IMR-90 (cell line): ENCODE measurements at regions not wholly inside any gene's neighbourhood (a gene's known extent, or its start where the extent isn't known, plus 50 kb on each side); places are given as distances from the start of the nearest gene placed in this dataset.

Experiments
- ATAC-seq: fragments of 200-7000 bp; cut with Tn5 transposase; 2 replicates; pipeline ENCODE4 v1.9.1; 2020; ENCODE audit warnings: low read depth, mild to moderate bottlenecking, moderate library complexity
- BruUV-seq: library from RNA; stranded (reverse); fragments of 400-500 nt; replicated peaks from 2 replicates; lab custom pipeline; 2021; lab: Mats Ljungman, UMichigan
- CTCF ChIA-PET: fragments of 300-600 bp; formaldehyde crosslinking; extraction: SDS; loops from one replicate; lab custom pipeline; 2021; ENCODE audit warnings: antibody characterized with exemption; lab: Yijun Ruan, JAX
- POLR2A ChIA-PET: fragments of 300-600 bp; sonication (Branson Sonifier 250); formaldehyde crosslinking; loops from one replicate; lab custom pipeline; 2022; ENCODE audit warnings: antibody characterized with exemption; ENCODE audit not compliant: unreplicated experiment; lab: Charles Lee
- DNase-seq: peaks from one replicate; pipeline ENCODE4 v3.0.0; 2013
- H2AFZ ChIP-seq: replicated peaks from 2 replicates; pipeline ENCODE3; 2013; ENCODE audit warnings: low read length, mild to moderate bottlenecking; ENCODE audit not compliant: poor library complexity
- H2AK5ac ChIP-seq: 2 replicates; pipeline ENCODE4 v1.6.1; 2013; ENCODE audit warnings: low read depth, low read length, inconsistent platforms
- H2AK9ac ChIP-seq: replicated peaks from 2 replicates; pipeline ENCODE3; 2013; ENCODE audit warnings: mild to moderate bottlenecking, low read depth, low read length, moderate library complexity; ENCODE audit not compliant: poor library complexity
- H2BK120ac ChIP-seq: 2 replicates; pipeline ENCODE4 v1.6.1; 2013; ENCODE audit warnings: low read depth, low read length, inconsistent platforms
- H2BK15ac ChIP-seq: 3 replicates; pipeline ENCODE4 v1.6.1; 2013; ENCODE audit warnings: low read depth, low read length, inconsistent platforms
- H2BK20ac ChIP-seq: 2 replicates; pipeline ENCODE4 v1.6.1; 2013; ENCODE audit warnings: low read depth, mild to moderate bottlenecking, inconsistent platforms, low read length, moderate library complexity
- H2BK5ac ChIP-seq: 2 replicates; pipeline ENCODE4 v1.6.1; 2013; ENCODE audit warnings: mild to moderate bottlenecking, low read depth, low read length, inconsistent platforms; ENCODE audit not compliant: poor library complexity, severe bottlenecking
- H3K14ac ChIP-seq: replicated peaks from 2 replicates; pipeline ENCODE4 v1.6.1; 2013; ENCODE audit warnings: low read depth, low read length, inconsistent platforms
- H3K18ac ChIP-seq: 2 replicates; pipeline ENCODE4 v1.6.1; 2013; ENCODE audit warnings: low read depth, low read length, control low read depth
- H3K23ac ChIP-seq: 2 replicates; pipeline ENCODE4 v1.6.1; 2013; ENCODE audit warnings: low read depth, low read length, inconsistent platforms
- H3K27ac ChIP-seq: 2 replicates; pipeline ENCODE4 v1.5.1; 2013; ENCODE audit warnings: mild to moderate bottlenecking, control low read depth, low read length; ENCODE audit not compliant: insufficient read depth
- H3K27me3 ChIP-seq: 2 replicates; pipeline ENCODE4 v1.6.1; 2013; ENCODE audit warnings: low read length; ENCODE audit not compliant: control insufficient read depth, insufficient read depth
- H3K36me3 ChIP-seq: 2 replicates; pipeline ENCODE4 v1.6.1; 2013; ENCODE audit warnings: low read length, mixed read lengths; ENCODE audit not compliant: control insufficient read depth, insufficient read depth
- H3K4ac ChIP-seq: 2 replicates; pipeline ENCODE4 v1.6.1; 2013; ENCODE audit warnings: low read depth, low read length, inconsistent platforms
- H3K4me1 ChIP-seq: 2 replicates; pipeline ENCODE4 v1.6.1; 2013; ENCODE audit warnings: low read length, mixed read lengths; ENCODE audit not compliant: control insufficient read depth, insufficient read depth
- H3K4me2 ChIP-seq: 2 replicates; pipeline ENCODE4 v1.6.1; 2013; ENCODE audit warnings: low read depth, mild to moderate bottlenecking, control low read depth, low read length, moderate library complexity
- H3K4me3 ChIP-seq: 2 replicates; pipeline ENCODE4 v1.5.1; 2013; ENCODE audit warnings: low read depth, mild to moderate bottlenecking, control low read depth, low read length, moderate library complexity; ENCODE audit not compliant: insufficient read depth
- H3K56ac ChIP-seq: 2 replicates; pipeline ENCODE4 v1.6.1; 2013; ENCODE audit warnings: low read length, inconsistent platforms; ENCODE audit not compliant: insufficient read depth; ENCODE audit errors: extremely low read depth
- H3K79me1 ChIP-seq, 2 experiments: 2 replicates each; pipeline ENCODE4 v1.6.1; 2013; ENCODE audit warnings: low read length in 2 of 2, inconsistent platforms in 1 of 2, low read depth in 1 of 2
- H3K9ac ChIP-seq: 2 replicates; pipeline ENCODE4 v1.6.1; 2013; ENCODE audit warnings: low read depth, low read length, control low read depth
- H3K9me1 ChIP-seq: 2 replicates; pipeline ENCODE4 v1.6.1; 2013; ENCODE audit warnings: low read length, inconsistent platforms; ENCODE audit not compliant: insufficient read depth
- H3K9me3 ChIP-seq: 2 replicates; pipeline ENCODE4 v1.6.1; 2013; ENCODE audit warnings: low read length; ENCODE audit not compliant: control insufficient read depth, insufficient read depth
- H4K20me1 ChIP-seq: 2 replicates; pipeline ENCODE4 v1.6.1; 2013; ENCODE audit warnings: low read length, inconsistent platforms; ENCODE audit not compliant: insufficient read depth
- H4K5ac ChIP-seq: 2 replicates; pipeline ENCODE4 v1.6.1; 2013; ENCODE audit warnings: mild to moderate bottlenecking, low read depth, low read length, control low read depth
- H4K8ac ChIP-seq, 2 experiments: 2 replicates each; pipeline ENCODE4 v1.6.1; 2013; ENCODE audit warnings: low read depth in 2 of 2, low read length in 2 of 2, control low read depth in 1 of 2, inconsistent platforms in 1 of 2
- H4K91ac ChIP-seq: 2 replicates; pipeline ENCODE4 v1.6.1; 2013; ENCODE audit warnings: low read depth, low read length, inconsistent platforms; ENCODE audit not compliant: insufficient read depth
- BHLHE40 ChIP-seq: fragments of 150-350 bp; IDR thresholded peaks from 2 replicates; pipeline ENCODE4 v1.6.1; 2016; ENCODE audit warnings: mild to moderate bottlenecking, low read depth, low read length
- CEBPB ChIP-seq: IDR thresholded peaks from 2 replicates; pipeline ENCODE4 v1.6.1; 2012; ENCODE audit warnings: low read depth, low read length, improper control_type of control experiment
- CHD1 ChIP-seq: IDR thresholded peaks from 2 replicates; pipeline ENCODE4 v1.6.1; 2012; ENCODE audit warnings: low read depth, low read length, improper control_type of control experiment
- CTCF ChIP-seq: conservative IDR thresholded peaks from 2 replicates; pipeline ENCODE4 v1.5.1; 2012; ENCODE audit warnings: mild to moderate bottlenecking, low read depth, low read length, improper control_type of control experiment
- ELK1 ChIP-seq: fragments of 150-350 bp; IDR thresholded peaks from 2 replicates; pipeline ENCODE4 v1.6.1; 2016; ENCODE audit warnings: low read depth, mild to moderate bottlenecking, low read length, moderate library complexity, borderline replicate concordance
- FOS ChIP-seq: fragments of 150-350 bp; IDR thresholded peaks from 2 replicates; pipeline ENCODE4 v1.6.1; 2016; ENCODE audit warnings: low read depth, low read length
- MAFK ChIP-seq: IDR thresholded peaks from 2 replicates; pipeline ENCODE4 v1.6.1; 2012; ENCODE audit warnings: low read depth, low read length, improper control_type of control experiment
- MAZ ChIP-seq: IDR thresholded peaks from 2 replicates; pipeline ENCODE4 v1.6.1; 2012; ENCODE audit warnings: low read depth, mild to moderate bottlenecking, low read length, improper control_type of control experiment, moderate library complexity, borderline replicate concordance
- MXI1 ChIP-seq: IDR thresholded peaks from 2 replicates; pipeline ENCODE4 v1.6.1; 2012; ENCODE audit warnings: low read depth, mild to moderate bottlenecking, low read length, moderate library complexity, borderline replicate concordance
- NFE2L2 ChIP-seq: fragments of 150-350 bp; IDR thresholded peaks from 2 replicates; pipeline ENCODE4 v1.6.1; 2016; ENCODE audit warnings: low read depth, mild to moderate bottlenecking, low read length
- POLR2A ChIP-seq: IDR thresholded peaks from 2 replicates; pipeline ENCODE4 v1.6.1; 2012; ENCODE audit warnings: mild to moderate bottlenecking, low read depth, low read length
- RAD21 ChIP-seq: IDR thresholded peaks from 2 replicates; pipeline ENCODE4 v1.6.1; 2012; ENCODE audit warnings: low read length, improper control_type of control experiment
- RCOR1 ChIP-seq: IDR thresholded peaks from 2 replicates; pipeline ENCODE4 v1.6.1; 2012; ENCODE audit warnings: mild to moderate bottlenecking, low read length, improper control_type of control experiment; ENCODE audit not compliant: insufficient replicate concordance
- RFX5 ChIP-seq: IDR thresholded peaks from 2 replicates; pipeline ENCODE4 v1.8.0; 2012; ENCODE audit warnings: low read depth, mild to moderate bottlenecking, low read length, moderate library complexity
- SMC3 ChIP-seq: fragments of 150-350 bp; IDR thresholded peaks from 2 replicates; pipeline ENCODE4 v1.6.1; 2016; ENCODE audit warnings: low read depth, mild to moderate bottlenecking, antibody characterized with exemption, low read length, moderate library complexity
- USF2 ChIP-seq: fragments of 150-350 bp; IDR thresholded peaks from 2 replicates; pipeline ENCODE4 v1.6.1; 2017; ENCODE audit warnings: mild to moderate bottlenecking, antibody characterized with exemption, low read length, low read depth
- dilution Hi-C: fragments of 300-500 bp; cut with HindIII; formaldehyde crosslinking; loops from one replicate; pipeline ENCODE4 v1.14.3; 2018; ENCODE audit warnings: low sequenced_read_pairs; ENCODE audit not compliant: unreplicated experiment
- in situ Hi-C: fragments of 300-500 bp; cut with MboI; formaldehyde crosslinking; loops from 3 replicates; pipeline ENCODE4 v1.14.3; 2019; ENCODE audit warnings: low sequenced_read_pairs, inconsistent platforms, mixed read lengths
- intact Hi-C: fragments of 100-400 bp; cut with micrococcal nuclease; formaldehyde crosslinking; loops from 2 replicates; pipeline ENCODE4 v1.10.0; 2022

- Histone ChIP-seq H3K9me3 (no peaks in the 10 kb centered on the region), H2AFZ (peak overlapping the region; percentile 65), H3K27ac (no peak overlapping the region), H2BK15ac (no peak overlapping the region), H3K56ac (no peak overlapping the region), H4K5ac (no peak overlapping the region), H3K9me1 (0 out of 2 replicates have a peak, but pooled peaks cover 3% of the 10 kb centered on the region), H2BK5ac (no peak overlapping the region), H3K18ac (peak overlapping the region; percentile 8; the same call in 1 of the 2 replicates), H2BK20ac (no peak overlapping the region), H2AK5ac (no peak overlapping the region), H4K20me1 (no peaks in the 10 kb centered on the region), H3K27me3 (no peaks in the 10 kb centered on the region), H3K4me2 (no peak overlapping the region), H2AK9ac (no peak overlapping the region), H3K4ac (no peak overlapping the region), H3K9ac (no peak overlapping the region), H3K23ac (0 out of 2 replicates have a peak overlapping the region, but pooled peaks have one; percentile 19), H4K91ac (peak overlapping the region; percentile 33), H3K36me3 (no peaks in the 10 kb centered on the region), H3K14ac (no peak overlapping the region; the same call in 1 of the 2 replicates), H3K4me3 (no peak overlapping the region), H3K4me1 (peaks cover 2% of the 10 kb centered on the region; the same call in 1 of the 2 replicates), H3K79me1 (no peaks in the 10 kb centered on the region), H2BK120ac (peak overlapping the region; percentile 59), H4K8ac (peak overlapping the region in 1 of 2 experiments; percentile 34; a peak in 1 of 4 replicates)
- DNase-seq = peak; percentile 19
- POLR2A ChIA-PET = no interaction called here
- in situ Hi-C loops = no loop called here
- CTCF ChIA-PET = interaction anchor here (1.2 kb wide), 1 partner anchor 12 kb away, joined by 3 read pairs; no protein-coding TSS in a partner anchor
- dilution Hi-C loops = no loop called here
- intact Hi-C loops = no loop called here
- ATAC-seq = no peak
- BruUV-seq = no TSS peak
- no peak for TF ChIP-seq NFE2L2
- no peak for TF ChIP-seq MAFK
- TF ChIP-seq MXI1 = no peak
- no peak for TF ChIP-seq SMC3
- no peak for TF ChIP-seq POLR2A
- TF ChIP-seq CHD1 = no peak
- TF ChIP-seq CTCF = no peak
- TF ChIP-seq RCOR1 = no peak
- TF ChIP-seq CEBPB = no peak
- TF ChIP-seq RFX5 = no peak
- no peak for TF ChIP-seq ELK1
- no peak for TF ChIP-seq USF2
- no peak for TF ChIP-seq FOS
- TF ChIP-seq BHLHE40 = no peak
- TF ChIP-seq MAZ = no peak
- no peak for TF ChIP-seq RAD21
Measured at GRCh38 chr4:141580523-141580922, 55.9 kb upstream of the IL15 start.
